Neutrophil (primary cell): ENCODE measurements at regions not wholly inside any gene's neighbourhood (a gene's known extent, or its start where the extent isn't known, plus 50 kb on each side); places are given as distances from the start of the nearest gene placed in this dataset.

Experiments
- H3K27ac ChIP-seq: fragments of 200-600 bp; sonication (generic); 2 replicates; pipeline ENCODE4 v1.5.1; 2016; ENCODE audit warnings: mild to moderate bottlenecking, moderate library complexity
- H3K27me3 ChIP-seq: fragments of 200-600 bp; sonication (generic); 2 replicates; pipeline ENCODE4 v1.6.0; 2016; ENCODE audit warnings: mild to moderate bottlenecking
- H3K36me3 ChIP-seq: fragments of 200-600 bp; sonication (generic); 2 replicates; pipeline ENCODE4 v1.5.1; 2017
- H3K4me1 ChIP-seq, 2 experiments: fragments of 200-600 bp in 1 of 2; sonication (generic) in 1 of 2; 1 replicate in 1 of 2; 2 replicates in 1 of 2; pipeline versions ENCODE4 v1.5.1 to v1.6.1; 2013 to 2016; ENCODE audit warnings: low read depth in 1 of 2, low read length in 1 of 2, mild to moderate bottlenecking in 1 of 2, moderate library complexity in 1 of 2; ENCODE audit not compliant: control insufficient read depth in 1 of 2, insufficient read depth in 1 of 2
- H3K4me3 ChIP-seq, 2 experiments: fragments of 200-600 bp in 1 of 2; sonication (generic) in 1 of 2; 1 replicate in 1 of 2; 2 replicates in 1 of 2; pipeline ENCODE4 v1.5.1; 2013 to 2016; ENCODE audit warnings: low read depth in 1 of 2, low read length in 1 of 2, mild to moderate bottlenecking in 1 of 2, moderate library complexity in 1 of 2
- H3K9me3 ChIP-seq: fragments of 200-600 bp; sonication (generic); 2 replicates; pipeline ENCODE4 v1.5.1; 2016
- CTCF ChIP-seq: fragments of 200-600 bp; sonication (generic); IDR thresholded peaks from 2 replicates; pipeline ENCODE4 v1.5.1; 2016; ENCODE audit warnings: antibody characterized with exemption

- Histone ChIP-seq H3K4me3 (no peak overlapping the region), H3K27me3 (peaks cover 16% of the 10 kb centered on the region)
These were observed 61.3 kb upstream of the DBX1 start for GRCh38 chr11:20221566-20221965.

GRCh38 chr11:20213790-20214189 is 53.5 kb upstream of the DBX1 start:
- peaks cover 49% of the 10 kb centered on the region for H3K27me3 ChIP-seq

More at GRCh38 chr11:20221566-20221965, 61.3 kb upstream of the DBX1 start:
- Histone ChIP-seq H3K36me3 (no peaks in the 10 kb centered on the region), H3K4me1 (no peaks in the 10 kb centered on the region), H3K9me3 (no peaks in the 10 kb centered on the region), H3K27ac (no peak overlapping the region)
- TF ChIP-seq CTCF = no peak

GRCh38 chr11:20211691-20212090 is 51.4 kb upstream of the DBX1 start:
- no peak overlapping the region for H3K4me3 ChIP-seq
- no peaks in the 10 kb centered on the region for H3K9me3 ChIP-seq
- TF ChIP-seq CTCF = no peak
- H3K4me1 ChIP-seq = no peaks in the 10 kb centered on the region
- H3K27ac ChIP-seq = no peak overlapping the region
- peaks cover 66% of the 10 kb centered on the region for H3K27me3 ChIP-seq
- H3K36me3 ChIP-seq = no peaks in the 10 kb centered on the region

More at GRCh38 chr11:20213790-20214189, 53.5 kb upstream of the DBX1 start:
- no peak for TF ChIP-seq CTCF
- H3K9me3 ChIP-seq = no peaks in the 10 kb centered on the region
- no peak overlapping the region for H3K27ac ChIP-seq
- no peaks in the 10 kb centered on the region for H3K36me3 ChIP-seq
- H3K4me3 ChIP-seq = no peak overlapping the region
- no peaks in the 10 kb centered on the region for H3K4me1 ChIP-seq
